GM12872 (cell line): ENCODE measurements at regions not wholly inside any gene's neighbourhood (a gene's known extent, or its start where the extent isn't known, plus 50 kb on each side); places are given as distances from the start of the nearest gene placed in this dataset.

Source experiments
- CTCF ChIP-seq: IDR thresholded peaks from 3 replicates; pipeline ENCODE4 v1.5.1; 2011; ENCODE audit warnings: low read depth, mild to moderate bottlenecking, low read length, moderate library complexity; ENCODE audit not compliant: insufficient read depth

- TF ChIP-seq CTCF = no peak
Measured at GRCh38 chr1:61580417-61580816, 144.5 kb downstream of the TM2D1 start.

DNA sequence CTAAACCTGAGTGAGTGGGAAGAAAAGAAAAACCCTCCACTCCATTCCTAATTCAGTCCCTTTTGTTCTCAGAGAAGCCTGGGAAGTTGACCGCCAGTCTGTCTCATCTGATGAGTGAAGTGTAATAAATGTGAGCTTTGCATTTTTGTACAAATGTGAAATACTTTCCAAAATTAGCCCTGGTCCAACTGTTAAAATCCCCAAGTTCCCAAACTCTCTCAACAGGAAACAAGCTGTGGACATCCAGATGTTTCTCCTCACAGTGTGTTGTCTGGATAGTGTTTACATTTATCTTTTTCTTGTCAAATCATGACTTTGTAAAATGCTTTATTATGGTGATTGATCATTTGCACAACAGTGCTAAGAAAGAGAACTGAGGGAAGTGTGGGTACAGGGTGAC lies 145.1 kb downstream of the TM2D1 start:
- TF ChIP-seq CTCF = no peak

DNA sequence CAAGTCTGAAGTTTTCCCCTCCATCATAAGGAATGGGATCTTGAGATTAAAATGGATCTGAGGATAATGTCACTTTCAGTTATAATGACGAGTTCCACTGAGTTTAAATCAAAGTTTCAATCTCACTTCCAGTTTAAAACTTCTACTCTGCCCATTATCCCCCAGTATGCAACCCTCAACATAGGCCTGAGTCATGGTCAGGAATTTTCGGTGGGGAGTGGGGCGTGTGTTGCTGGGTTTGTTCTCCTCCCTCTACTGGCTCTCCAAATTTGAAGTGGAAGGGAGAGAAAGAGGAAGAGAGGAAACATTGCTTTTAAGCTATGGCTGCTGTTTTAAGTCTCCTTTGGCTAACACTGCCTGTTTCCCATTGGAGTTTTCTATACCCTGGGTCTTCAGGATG lies 152.9 kb downstream of the TM2D1 start:
- TF ChIP-seq CTCF = no peak

- no peak for TF ChIP-seq CTCF
Measured at GRCh38 chr1:61570191-61570590, 154.8 kb downstream of the TM2D1 start.

DNA sequence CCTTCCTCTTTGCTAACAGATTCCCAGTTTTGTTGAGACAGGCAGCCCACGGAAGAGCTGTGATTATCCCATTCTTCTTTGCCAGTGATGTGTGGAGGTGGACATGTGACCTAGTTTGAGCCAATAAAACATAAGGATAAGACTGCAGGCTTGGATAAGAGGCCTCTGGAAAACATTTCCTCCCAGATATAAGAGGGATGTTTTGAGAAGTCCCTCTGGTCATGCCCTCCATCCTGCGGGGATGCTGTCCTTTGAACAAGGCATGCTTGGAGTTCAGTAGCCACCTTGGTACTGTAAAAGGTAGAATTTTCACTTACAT lies 155.7 kb downstream of the TM2D1 start:
- no peak for TF ChIP-seq CTCF

DNA sequence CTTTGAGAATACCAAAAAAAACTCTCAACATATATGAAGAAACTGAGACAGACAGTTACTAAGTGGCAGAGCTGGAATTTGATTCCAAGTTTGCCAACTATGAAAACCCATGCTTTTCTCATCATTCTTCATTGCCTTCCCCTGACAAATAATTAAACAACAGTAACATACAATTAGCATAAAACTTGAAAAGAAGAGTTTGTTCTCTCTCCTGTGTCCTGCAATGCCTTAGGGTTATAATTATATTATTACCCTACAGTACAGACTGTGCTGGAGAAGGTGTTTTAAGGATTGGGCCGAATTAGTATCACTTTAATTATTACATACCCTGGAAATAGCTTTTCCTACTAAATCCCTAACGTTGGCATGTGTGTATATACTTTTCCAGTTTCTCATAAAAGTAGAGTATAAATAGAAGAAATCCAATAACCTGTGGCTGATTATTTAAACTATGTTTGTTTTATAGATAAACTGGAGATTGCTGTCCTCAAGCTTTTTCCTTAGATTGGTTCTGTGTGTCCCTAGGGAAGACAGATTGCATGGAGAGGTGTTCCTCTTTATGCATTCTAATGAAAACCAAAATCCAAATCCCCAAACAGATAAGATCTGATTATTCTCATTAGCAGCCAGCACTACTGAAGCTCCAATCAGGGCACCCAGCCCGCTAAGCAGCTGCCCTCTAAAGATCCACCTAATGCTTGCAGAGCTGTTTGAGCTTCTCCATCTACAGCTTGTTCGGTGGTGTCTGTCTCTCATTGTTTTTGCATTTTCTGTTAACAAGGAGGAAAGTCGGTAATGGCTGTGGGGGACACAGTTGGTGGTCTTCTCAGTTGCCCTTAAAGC lies 156.3 kb downstream of the TM2D1 start:
- TF ChIP-seq CTCF = no peak

- no peak for TF ChIP-seq CTCF
Measured at GRCh38 chr1:61566177-61566576, 158.8 kb downstream of the TM2D1 start.
